ENCODE measurements at regions not wholly inside any gene's neighbourhood (a gene's known extent, or its start where the extent isn't known, plus 50 kb on each side); places are given as distances from the start of the nearest gene placed in this dataset.

DNA sequence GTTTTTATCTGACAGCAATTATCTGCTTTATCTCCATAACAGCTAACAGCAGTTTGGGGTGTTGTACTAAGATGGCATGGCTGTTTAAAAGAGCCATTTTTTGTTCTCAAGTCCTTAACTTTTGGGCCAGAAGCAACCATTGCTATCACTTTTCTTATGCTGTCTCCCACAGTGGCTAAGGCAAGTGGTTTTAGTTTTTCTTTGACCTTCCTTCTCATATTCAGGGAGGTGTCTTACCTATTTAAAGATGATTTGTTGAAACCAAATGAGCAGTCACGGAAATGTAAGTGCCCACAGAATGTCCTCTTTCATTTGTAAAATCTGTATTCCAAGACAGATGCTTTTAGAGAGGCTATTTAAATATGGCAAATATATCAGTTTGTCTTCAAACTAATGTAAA is 96.8 kb upstream of the USP15 start:
- Histone ChIP-seq H3K9me3 (ENCODE audit: severe bottlenecking) (no peaks in the 10 kb centered on the region), H3K27me3 (ENCODE audit: insufficient read depth, low read depth, severe bottlenecking) (no peaks in the 10 kb centered on the region), H3K27ac (no peak overlapping the region), H3K4me3 (ENCODE audit: low read depth, low read length) (no peak overlapping the region), H3K36me3 (no peaks in the 10 kb centered on the region)
- TF ChIP-seq, protein P1, sequence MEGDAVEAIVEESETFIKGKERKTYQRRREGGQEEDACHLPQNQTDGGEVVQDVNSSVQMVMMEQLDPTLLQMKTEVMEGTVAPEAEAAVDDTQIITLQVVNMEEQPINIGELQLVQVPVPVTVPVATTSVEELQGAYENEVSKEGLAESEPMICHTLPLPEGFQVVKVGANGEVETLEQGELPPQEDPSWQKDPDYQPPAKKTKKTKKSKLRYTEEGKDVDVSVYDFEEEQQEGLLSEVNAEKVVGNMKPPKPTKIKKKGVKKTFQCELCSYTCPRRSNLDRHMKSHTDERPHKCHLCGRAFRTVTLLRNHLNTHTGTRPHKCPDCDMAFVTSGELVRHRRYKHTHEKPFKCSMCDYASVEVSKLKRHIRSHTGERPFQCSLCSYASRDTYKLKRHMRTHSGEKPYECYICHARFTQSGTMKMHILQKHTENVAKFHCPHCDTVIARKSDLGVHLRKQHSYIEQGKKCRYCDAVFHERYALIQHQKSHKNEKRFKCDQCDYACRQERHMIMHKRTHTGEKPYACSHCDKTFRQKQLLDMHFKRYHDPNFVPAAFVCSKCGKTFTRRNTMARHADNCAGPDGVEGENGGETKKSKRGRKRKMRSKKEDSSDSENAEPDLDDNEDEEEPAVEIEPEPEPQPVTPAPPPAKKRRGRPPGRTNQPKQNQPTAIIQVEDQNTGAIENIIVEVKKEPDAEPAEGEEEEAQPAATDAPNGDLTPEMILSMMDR (IDR thresholded peaks at IDR 0.05; ENCODE audit: low read depth, low read length), result no peak
- no peak for DNase-seq

DNA sequence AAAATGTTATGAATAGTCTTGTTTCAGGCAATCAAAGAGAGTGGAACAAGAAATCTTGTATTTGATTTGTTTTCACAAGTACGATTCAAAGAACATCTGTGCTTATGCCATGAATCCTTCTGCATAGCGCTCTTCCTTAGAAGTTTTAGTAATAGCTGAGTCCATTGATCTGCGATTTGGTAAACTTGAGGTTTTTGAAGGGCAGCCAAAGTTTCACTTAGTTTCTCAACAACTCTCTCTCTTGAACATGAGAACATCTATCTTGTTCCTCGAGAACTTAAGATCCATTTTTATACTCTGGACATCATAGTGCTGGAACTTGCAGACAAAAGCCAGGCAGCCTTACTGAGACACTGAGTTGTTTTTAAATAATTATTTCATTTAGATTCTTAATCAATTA is 96.2 kb upstream of the USP15 start:
- Histone ChIP-seq H3K27me3 (ENCODE audit: insufficient read depth, low read depth, severe bottlenecking) (no peaks in the 10 kb centered on the region), H3K36me3 (no peaks in the 10 kb centered on the region), H3K9me3 (ENCODE audit: severe bottlenecking) (no peaks in the 10 kb centered on the region), H3K4me3 (ENCODE audit: low read depth, low read length) (no peak overlapping the region), H3K27ac (no peak overlapping the region)
- no peak for DNase-seq
- TF ChIP-seq, protein P1 (IDR thresholded peaks at IDR 0.05; ENCODE audit: low read depth, low read length), result no peak

DNA sequence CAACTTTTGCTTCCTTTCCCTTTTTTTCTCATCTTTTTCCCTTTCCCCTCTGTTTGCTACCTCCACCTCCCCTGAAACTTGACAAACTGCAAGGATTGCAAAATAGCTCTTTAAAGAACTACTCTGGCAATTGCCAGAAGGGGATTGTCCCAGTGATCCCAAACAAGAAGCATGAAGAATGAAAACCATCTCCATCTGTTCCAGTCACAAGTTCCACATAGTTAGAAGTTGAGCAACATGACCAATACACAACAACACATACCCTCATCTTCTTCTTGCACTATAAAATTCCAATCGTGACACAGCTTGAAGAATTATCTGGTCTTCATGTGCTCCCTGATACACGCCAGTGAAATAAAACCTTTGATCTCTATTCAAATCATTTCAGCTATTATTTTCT is 93.7 kb upstream of the USP15 start:
- TF ChIP-seq, protein P1 (IDR thresholded peaks at IDR 0.05; ENCODE audit: low read depth, low read length), result no peak
- no peak for DNase-seq
- H3K27ac ChIP-seq, result no peak overlapping the region
- H3K27me3 ChIP-seq (ENCODE audit: insufficient read depth, low read depth, severe bottlenecking), result no peaks in the 10 kb centered on the region
- no peaks in the 10 kb centered on the region for H3K36me3 ChIP-seq
- H3K4me3 ChIP-seq (ENCODE audit: low read depth, low read length), result no peak overlapping the region
- H3K9me3 ChIP-seq (ENCODE audit: severe bottlenecking), result no peaks in the 10 kb centered on the region

DNA sequence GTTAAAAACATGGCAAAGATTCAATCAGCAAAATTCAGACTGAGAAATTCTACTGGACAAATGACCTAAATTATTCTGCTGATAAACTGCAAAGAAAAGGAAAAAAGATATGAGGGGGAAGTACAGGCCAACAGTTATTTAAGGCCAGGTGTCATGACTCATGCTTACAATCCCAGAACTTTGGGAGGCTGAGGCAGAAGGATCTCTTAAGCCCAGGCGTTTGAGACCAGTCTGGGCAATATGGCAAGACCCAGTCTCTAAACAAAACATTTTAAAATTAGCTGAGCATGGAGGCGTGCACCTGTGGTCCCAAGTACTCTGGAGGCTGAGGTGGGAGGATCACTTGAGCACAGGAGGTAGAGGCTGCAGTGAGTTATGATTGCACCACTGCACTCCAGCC is 91.8 kb upstream of the USP15 start:
- Histone ChIP-seq H3K27me3 (ENCODE audit: insufficient read depth, low read depth, severe bottlenecking) (no peaks in the 10 kb centered on the region), H3K36me3 (no peaks in the 10 kb centered on the region), H3K4me3 (ENCODE audit: low read depth, low read length) (no peak overlapping the region), H3K9me3 (ENCODE audit: severe bottlenecking) (no peaks in the 10 kb centered on the region), H3K27ac (no peak overlapping the region)
- TF ChIP-seq, protein P1 (IDR thresholded peaks at IDR 0.05; ENCODE audit: low read depth, low read length), result no peak
- DNase-seq, result no peak

DNA sequence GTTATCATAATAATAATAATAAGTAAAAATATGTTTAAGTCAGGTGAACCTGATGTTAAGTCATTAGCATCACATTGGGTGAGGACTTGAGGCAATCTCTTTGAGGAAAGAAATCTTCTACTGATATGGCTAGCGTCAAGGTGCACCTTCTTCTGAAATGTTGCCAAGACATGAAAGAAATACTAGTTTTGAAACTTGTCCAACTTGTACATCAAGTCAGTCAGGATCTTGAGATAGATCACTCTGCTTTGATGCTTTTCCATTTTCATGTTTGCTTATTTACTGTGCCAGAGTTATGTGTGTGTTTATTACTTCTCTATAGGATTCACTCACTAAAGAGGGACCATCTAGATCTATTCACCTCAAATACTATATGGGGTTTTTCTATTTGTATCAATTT is 90.0 kb upstream of the USP15 start:
- DNase-seq, result no peak
- TF ChIP-seq, protein P1 (IDR thresholded peaks at IDR 0.05; ENCODE audit: low read depth, low read length), result no peak
- no peaks in the 10 kb centered on the region for H3K9me3 ChIP-seq (ENCODE audit: severe bottlenecking)
- no peaks in the 10 kb centered on the region for H3K36me3 ChIP-seq
- H3K4me3 ChIP-seq (ENCODE audit: low read depth, low read length), result no peak overlapping the region
- no peaks in the 10 kb centered on the region for H3K27me3 ChIP-seq (ENCODE audit: insufficient read depth, low read depth, severe bottlenecking)
- no peak overlapping the region for H3K27ac ChIP-seq

DNA sequence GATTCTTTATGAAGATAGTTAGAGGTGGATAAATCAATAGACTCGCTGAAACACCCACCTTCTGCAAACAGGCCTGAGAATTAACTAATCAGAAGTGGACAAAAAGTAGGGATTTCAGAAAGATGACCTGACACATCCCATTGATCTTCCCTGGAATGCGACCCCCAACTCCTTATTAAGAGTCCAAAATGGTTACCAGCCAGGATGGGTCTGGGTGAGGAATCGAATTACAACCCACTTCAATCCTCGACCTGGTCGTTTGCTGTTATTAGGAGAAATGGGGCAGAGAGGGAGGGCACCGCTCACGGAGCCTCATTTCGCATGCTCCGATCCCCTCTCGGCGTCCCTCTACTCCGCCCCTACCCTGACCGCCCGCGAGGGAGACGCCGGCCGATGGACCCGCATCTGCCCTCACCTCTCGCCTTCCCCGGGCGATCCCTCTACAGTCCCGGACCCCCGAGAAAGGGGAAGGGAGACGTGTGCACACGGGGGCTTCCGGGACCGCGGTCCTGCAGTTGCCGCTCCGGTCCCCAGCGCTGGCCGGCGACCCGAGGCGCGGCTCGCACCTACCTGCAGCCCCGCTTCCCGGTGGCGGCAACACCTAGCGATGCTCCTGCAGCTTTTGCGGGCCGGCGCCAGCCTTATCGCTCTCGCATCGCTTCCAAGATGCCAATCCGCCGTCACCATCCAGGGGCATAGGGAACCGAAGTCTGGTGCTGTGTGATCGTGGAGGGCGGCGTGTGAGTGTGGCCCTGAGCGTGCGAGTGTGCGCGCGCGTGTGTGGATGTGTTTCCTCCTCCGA is 69.3 kb upstream of the USP15 start:
- H3K4me3 ChIP-seq (ENCODE audit: low read depth, low read length), result peak overlapping the region; percentile 56
- peak; percentile 18 for DNase-seq
- TF ChIP-seq, protein P1 (IDR thresholded peaks at IDR 0.05; ENCODE audit: low read depth, low read length), result no peak

More for the DNA sequence above, 69.3 kb upstream of the USP15 start:
- Histone ChIP-seq H3K27ac (no peak overlapping the region), H3K9me3 (ENCODE audit: severe bottlenecking) (no peaks in the 10 kb centered on the region), H3K36me3 (no peaks in the 10 kb centered on the region), H3K27me3 (ENCODE audit: insufficient read depth, low read depth, severe bottlenecking) (peaks cover 14% of the 10 kb centered on the region)

Data from WERI-Rb-1 (cell line).